ENCODE measurements at regions not wholly inside any gene's neighbourhood (a gene's known extent, or its start where the extent isn't known, plus 50 kb on each side); places are given as distances from the start of the nearest gene placed in this dataset.

DNA sequence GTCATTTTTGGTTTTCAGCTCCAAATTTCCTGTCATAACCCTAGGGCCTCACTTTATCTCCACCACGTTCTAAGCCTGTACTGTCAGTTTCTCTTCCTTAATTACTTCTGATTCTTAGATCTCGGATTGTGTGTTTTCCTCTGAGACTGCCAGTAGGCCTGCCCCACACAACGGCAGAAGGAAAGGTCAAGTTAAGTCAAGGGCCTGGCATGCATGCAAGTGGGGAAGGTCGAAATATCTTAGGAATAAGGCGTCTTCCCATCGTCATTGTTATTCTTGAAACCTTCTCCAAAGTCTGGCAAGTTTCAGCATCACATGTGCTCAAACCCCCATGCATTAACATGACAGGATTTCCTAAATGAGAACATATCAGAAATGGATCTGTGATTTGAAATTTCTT is 203.5 kb upstream of the TSHZ2 start:
- DNase-seq: no peak

DNA sequence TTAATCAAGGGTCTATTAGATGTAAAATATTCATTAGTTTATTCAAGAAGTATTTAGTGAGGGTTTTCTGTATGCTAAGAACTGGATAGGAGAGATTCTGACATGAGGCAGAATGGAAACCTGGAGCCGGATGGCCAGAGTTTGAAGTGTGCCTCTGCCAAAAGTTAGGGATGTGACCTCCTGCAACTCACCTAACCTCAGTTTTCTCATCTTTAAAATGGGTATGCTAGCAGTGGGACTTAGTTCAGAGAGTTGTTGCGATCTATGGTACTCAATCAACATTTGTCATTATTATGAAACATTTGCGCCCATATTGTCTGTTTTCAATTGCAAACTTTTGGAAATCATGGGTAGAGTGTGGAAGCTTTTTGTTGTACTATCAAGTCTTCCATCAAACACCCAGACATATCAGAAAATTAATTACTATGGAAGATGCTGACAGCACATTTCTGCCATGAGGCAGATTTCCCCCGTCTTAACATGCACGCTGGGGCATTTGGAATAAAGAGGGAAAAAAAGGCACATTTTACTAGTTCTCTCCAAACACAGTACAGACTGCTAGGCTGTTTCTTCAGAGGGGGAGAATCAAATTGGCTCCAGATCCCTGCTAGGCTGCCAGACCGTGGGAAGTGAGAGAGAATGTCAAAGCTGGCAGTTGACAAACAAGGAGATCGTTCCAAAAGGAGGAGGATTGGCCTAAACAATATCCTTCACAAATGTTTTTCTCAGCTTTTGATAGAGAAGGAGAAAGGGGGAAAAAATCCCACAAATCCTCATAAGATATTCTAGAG is 205.3 kb upstream of the TSHZ2 start:
- DNase-seq: no peak

DNA sequence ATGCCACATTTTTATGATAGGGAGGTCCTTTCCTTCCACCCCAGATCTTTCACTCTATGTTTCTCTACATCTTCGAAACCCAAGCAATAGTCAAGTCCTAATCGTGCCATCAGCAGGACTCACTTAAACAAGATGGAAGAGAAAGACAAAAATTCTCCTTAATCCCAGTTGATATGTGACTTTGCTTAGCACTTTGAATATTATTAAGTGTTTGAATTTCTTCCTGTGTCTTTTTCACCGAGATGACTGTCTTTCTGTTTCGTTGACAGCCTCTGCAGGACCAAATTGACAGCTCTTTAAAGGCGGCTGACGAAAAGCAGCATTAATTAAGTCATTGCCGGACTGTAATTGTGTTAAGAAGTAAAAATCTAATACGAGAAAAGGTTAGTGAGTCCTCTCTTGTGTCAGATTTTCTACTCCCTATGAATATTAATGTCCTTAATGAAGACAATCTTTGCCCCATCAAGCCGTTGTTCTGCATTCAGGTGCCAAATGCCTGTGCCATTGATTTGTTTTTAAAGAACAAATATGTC is 208.8 kb upstream of the TSHZ2 start:
- DNase-seq: no peak

DNA sequence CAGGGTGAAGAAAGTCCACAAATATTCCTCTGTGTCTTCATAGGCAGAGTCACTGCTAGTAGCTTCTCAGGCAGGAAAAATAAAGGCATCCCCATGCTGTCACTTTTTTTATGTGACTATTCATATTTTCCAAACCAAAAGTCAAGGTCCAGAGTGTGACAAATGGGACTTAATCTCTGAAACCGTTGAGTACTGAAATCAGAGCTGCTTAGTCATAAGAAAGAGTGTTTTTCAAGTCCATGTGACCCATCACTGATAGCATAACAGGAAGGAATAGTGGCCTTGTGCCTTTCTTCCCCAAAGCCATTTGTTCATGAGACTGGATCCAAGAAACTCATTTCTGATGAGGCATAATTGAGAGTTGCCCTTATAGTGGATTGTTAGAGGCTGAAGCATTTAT is 210.3 kb upstream of the TSHZ2 start:
- no peak for DNase-seq

DNA sequence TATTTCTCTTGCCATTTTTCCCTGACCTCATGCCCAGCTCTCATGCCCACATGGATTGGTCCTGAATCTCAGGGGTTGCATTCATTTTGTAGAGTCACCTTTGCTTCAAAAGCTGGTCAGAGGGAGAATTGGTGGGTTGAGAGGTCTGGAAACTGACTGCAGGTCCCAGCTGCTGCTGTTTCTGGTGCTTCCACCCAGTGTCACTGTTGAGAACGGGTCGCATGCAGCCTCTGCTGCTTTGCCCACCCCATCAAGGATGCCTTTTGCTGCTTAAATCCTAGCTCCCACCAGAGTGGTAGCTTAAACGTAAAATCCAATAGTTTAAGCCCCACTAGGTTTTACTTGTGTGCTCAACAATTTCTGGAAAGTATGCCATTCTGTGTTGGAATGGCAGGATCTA is 211.4 kb upstream of the TSHZ2 start:
- no peak for DNase-seq

DNA sequence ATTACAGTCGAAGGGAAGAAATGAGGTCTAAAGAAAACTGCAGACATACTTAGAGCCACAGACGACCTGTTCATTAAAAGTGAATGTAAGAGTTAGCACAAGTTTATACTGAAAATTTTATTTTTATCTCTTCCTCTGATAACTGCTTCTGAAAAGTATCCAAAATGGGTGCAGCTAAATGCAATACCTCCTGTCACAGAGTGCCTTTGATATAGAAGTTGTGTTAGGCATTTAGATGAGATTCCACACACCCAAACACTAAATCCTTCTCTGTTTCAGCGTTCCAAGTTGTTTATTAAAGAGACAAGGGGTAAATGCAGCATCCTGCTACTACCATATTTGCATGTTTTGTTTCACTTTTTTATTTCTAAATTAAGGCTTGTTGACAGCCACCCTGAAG is 214.7 kb upstream of the TSHZ2 start:
- no peak for DNase-seq

DNA sequence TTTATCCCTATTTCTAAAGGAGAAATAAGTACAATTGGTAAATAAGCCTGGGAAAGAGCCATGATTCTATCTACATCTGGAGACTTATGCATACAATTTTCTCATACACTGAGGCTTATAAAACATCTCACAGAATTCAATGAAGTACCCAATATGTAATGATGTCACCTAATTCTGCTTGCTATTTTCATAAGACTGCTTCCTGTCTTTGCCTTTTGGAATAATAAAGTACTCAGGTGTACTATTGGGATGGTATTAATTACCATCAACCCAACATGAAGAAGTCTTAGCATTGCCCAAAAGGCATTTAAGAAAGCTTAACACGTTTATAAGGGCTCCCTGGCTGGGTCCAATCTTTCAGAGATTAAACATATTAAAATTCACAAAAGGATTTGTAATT is 216.4 kb upstream of the TSHZ2 start:
- DNase-seq: no peak

DNA sequence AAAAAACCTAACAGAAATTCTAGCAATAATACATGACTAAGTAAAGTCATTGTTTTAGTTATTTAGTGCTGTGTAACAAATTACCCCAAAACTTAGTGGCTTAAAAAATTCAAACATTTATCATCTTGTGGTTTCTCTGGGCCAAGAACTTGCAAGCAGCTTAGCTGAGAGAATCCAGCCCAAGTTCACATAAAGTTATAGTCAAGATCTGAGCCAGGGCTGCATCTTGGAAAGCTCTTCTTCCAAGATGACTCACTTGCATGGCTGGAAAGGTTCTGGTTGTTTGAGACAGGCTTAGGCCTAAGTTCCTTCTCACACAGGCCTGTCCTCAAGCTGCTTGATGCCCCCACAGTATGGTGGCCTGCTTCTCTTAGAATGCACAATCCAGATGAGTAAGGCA is 217.8 kb upstream of the TSHZ2 start:
- no peak for DNase-seq

DNA sequence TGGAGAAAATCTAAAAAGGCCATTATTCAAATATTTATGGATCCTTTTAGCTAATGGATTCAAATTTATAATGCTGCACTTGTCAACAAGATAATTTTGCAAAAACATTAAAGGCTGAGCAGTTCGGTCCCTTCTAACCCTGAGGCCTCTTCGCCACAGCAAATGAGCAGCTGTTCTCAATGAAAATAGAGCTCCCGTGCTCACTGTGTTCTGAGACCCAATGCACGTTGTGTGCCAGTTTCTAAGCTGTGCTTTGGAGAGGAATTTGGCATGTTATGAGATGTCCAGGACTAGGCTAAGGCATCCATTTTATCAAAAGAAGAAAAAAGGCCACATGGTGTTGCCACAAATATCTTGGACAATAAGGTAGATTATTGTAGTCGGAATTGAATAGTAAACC is 220.1 kb upstream of the TSHZ2 start:
- DNase-seq: no peak

DNA sequence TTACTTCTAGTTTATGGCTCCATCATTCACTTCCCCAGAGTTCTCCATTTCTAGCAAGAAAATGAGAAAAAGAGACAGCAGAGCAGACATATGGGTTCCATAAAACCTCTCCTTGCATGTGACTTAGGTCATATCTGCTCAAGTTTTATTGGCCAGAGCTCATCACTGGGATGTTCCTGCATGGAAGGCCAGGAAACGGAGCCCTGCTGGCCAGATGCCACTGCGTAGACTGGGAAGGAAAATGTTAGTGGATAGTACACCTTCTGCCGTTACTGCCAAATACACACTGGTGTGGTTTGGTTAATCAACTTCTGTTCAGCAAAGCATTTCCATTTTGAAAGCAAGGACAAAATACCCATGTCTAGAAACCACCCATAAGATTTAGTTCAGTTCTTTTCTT is 220.6 kb upstream of the TSHZ2 start:
- no peak for DNase-seq

DNA sequence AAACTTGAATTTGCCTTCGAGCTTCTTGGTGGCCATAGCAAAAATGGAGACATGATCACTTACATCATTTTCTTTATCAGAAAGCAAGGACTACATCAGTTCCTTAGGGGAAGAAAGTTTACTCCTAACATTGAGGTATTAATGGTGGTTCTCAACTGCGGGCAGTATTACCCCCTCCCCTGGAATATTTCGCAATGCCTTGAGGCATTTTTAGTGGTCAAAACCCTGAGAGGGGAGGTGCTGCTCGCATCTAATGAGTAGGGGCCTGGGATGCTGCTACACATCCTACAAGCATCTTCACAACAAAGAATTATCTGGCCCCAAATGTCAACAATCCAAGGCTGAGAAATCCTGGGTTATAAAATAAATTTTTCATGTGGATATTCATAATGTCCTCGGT is 222.2 kb upstream of the TSHZ2 start:
- DNase-seq: no peak

DNA sequence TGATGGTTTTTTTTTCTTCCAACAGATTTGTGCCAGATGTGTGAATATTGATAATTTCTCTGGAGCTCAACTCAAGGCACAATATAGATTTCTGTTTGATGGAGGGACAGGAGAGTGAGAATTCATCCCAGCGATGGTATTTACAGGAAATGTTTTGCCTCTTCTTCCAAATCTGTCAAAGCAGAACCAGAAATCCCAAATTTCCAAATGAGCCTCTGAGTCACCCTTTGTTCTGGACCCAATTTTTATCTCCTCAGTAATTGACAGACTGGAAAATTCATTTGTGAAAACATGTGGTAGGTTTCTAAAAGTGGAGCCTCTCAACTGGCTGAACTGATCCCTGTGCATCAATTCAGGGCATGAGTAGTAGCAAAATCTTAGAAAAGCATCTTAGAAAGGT is 223.2 kb upstream of the TSHZ2 start:
- DNase-seq: no peak

DNA sequence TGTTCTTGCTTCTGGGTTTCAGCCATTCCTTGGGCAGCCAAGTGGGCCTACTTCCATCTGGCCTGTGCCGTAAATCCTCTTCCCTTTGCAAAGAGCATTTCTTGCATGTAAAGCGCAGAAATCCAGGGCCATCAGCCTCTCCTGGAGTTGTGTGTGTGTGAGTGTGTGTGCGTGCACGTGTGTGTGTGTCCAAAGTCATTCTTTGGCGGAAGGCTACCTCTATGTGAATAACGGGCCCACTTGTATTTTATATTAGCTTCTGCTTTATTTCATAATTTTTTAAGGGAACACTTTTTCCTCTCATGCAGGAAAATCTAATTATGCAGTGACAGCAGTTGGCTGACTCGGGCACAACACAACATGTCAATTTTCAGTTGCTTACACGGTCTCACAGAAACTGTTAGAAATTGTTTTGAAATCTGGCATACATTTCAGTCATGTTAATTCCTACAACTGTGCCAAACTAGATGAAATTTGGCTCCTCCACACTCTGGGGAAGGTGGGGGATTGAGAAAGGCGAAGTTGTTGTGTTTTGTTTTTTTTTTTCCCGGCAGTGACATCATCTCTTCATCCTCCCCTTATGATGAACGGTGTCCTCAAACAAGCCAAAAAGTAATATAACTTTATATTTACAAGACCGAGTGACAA is 223.7 kb upstream of the TSHZ2 start:
- peak; percentile 85 for DNase-seq

DNA sequence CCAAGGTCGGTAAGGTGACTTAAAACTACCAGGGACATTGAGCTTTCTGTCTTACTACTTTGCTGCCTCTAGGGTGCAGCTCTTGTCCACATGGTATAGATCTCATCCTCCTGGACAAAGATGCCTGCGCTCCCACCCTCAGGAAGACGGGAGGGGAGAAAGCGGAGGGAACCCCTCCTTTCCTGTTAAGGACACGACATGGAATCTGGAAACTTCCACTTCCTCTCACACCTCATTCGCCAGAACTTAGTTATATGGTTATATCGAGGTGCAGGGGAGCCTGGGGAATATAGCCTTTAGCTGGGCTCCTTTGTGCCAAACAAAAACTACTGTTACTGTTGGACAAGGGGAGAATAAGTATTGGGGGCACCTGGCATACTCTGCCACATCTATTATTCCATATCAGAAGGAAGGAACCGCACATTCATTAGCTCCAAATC is 224.3 kb upstream of the TSHZ2 start:
- peak; percentile 85 for DNase-seq

DNA sequence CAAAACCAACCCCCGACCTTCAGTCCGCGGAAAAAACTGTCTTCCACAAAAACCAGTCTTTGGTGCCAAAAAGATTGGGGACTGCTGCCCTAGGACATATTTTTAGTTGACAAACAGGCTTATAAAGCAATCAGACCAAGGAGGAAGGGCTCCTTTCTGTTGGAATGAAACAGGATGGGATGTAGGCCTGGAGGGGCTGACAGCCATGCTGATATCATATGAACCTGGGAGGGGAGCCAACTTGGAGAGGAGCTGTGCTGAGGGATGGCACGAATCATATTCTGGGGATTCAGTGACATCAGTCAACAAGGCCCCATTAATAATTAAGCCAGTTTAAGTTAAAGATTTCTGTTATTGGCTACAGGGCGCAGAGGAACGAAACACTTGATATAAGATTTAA is 225.4 kb upstream of the TSHZ2 start:
- DNase-seq: peak; percentile 7

DNA sequence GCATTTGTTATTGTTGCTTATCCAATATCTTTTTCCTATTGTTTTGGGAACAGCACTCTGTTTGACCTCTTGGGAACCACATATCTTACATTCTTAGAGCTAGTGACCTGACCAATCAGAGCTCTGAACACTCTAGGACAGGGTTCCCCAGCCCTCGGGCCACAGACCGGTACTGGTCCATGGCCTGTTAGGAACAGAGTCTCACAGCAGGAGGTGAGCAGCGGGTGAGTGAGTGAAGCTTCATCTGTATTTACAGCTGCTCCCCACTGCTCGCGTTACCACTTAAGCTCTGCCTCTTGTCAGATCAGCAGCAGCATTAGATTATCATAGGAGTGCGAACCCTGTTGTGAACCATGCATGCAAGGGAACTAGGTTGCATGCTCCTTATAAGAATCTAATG is 226.0 kb upstream of the TSHZ2 start:
- peak; percentile 81 for DNase-seq

DNA sequence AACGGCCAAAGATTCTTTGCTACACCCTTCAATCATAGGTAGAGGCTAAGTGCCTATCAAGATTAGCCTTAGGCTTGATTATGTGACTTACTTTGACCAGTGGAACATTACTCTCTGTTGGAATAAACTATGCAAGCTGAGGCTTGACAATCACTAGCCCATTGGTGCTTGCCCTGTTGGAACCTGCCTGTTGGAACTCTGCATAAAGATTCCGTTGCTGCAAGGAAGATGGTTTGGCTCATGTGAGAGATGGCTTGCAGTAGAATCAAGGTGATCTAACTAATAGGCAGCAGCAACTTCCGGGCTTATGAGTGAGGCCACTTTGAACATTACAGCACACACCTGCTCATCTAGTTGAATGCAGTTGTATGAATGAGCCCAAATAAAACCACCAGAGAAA is 227.7 kb upstream of the TSHZ2 start:
- no peak for DNase-seq

DNA sequence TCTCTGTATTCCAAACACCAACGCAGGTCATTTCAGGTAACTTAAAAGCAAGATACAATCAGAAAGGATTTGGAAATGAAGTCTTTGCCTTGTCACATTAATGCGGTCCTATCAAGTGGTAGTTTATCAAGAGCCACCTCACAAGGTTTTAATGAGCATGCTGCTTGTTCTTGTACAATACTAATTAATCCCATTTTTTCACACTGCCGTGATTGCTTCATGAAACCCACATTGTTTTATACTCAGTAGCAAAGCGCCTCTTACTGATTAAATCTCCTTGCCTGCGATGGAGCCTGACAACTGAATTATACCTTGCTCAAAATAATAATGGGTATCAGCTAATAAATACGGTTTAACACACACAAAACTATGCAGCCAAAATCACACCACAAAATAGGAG is 234.1 kb upstream of the TSHZ2 start:
- no peak for DNase-seq

DNA sequence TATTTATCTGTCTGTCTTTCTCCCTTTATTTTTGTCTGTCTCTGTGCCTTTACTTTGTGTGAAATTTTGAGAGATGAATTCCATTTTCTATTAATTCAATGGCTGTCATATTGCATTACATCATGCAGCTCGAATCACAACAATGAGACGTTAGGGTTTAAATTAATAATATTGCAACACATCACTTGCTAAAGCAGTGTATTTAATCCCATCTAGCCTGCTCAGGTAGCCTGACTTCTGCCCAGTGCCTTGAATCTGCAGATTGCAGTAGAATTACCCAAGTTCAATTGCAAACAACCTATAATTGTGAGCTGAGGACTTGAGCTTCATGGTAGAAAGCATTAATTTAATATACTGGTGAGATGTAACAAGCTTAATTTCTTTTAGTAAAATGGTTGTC is 235.7 kb upstream of the TSHZ2 start:
- DNase-seq: no peak

DNA sequence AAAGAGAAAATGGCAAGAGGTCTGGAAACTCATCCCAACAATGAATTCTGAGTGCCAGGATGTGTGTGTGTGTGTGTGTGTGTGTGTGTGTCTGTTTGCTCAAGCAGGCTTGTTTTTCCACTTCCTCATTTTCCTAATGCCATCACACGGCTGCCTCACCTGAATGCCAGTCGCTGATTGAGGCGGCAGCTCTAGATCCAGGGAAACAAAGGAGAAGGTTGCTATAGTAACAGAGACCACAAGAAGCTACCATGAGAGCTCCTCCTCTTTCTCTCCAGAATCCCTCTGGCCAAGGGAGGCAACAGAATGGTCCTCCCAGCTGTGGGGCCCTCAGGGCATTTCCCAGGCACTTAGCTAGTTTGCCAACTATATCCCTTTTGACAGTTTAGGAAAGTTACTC is 241.1 kb upstream of the TSHZ2 start:
- no peak for DNase-seq

DNA sequence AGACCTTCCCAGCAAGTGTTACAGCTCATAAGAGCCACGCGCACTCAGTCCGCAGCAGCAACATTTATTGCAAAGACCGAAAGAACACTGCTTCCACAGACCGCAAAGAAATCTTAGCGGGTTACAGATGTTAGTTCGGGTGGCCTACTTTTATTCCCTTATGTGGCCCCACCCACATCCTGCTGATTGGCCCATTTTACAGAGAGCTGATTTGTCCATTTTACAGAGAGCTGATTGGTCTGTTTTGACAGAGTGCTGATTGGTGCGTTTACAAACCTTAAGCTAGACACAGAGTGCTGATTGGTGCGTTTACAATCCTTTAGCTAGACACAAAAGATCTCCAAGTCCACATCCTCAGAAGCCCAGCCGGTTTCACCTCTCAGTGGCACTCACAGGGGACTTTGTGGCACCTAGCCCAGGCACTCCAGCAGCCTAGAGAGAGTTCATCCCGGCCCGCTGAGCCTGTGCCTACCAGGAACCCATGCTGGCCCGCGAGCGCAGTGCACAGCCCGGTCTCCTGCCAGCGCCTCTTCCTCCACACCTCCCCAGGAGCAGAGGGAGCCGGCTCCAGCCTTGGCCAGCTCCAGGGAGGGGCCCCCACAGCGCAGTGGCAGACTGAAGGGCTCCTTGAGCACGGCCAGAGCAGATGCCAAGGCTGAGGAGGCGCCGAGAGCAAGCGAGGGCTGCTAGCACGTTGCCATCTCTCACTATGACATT is 244.3 kb upstream of the TSHZ2 start:
- no peak for DNase-seq

DNA sequence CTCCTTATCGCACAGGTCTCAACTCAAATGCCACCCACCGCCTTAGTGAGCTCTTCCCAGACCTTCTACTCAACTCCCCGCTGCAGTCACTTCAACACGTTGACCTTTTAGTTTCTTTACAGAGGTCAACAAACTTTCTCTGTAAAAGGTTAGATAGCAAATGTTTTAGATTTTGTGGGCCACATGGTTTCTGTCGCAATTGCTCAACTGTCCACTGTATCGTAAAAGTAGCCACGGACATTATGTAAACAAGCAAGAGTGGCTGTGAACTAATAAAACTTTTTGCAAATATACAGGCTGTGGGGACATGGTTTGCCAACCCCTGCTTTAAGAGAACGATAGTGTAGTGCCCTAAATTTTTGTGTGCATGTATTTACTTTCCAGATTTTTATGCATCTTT is 247.6 kb upstream of the TSHZ2 start:
- no peak for DNase-seq

DNA sequence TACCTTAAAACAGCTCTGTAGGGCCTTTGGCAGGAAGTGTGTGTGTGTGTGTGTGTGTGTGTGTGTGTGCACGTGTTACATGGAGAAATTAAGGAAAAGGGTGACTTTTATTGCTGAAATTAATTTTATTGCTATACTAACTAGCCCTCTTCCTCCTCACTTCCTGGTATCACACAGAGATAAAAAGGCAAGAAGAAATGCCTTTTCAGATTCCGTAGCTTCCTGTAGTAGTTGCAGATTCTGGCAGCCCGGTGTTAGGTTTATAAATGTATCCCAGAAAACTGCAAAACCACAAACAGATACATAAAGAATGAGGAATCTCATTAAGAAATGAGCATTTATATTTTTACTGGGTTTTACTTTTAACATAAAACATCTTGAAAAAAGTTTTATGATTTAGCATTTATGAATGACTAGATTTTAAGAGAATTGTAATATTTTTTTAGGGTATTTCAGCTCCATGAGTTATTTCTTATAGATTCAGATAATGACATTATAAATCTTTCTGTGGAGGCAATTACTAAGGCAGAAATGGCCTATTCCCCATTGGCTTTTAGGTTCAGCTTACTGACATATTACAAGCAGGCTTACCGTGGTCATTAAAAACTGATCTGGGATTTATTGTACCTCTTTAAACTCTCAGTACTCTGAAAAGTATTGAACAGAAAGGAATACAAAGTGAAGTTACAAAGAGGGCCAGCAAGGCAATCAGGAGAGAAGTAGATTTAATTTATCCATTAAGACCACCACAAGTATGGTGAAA is 249.1 kb upstream of the TSHZ2 start:
- DNase-seq: no peak
